ENCODE measurements at regions not wholly inside any gene's neighbourhood (a gene's known extent, or its start where the extent isn't known, plus 50 kb on each side); places are given as distances from the start of the nearest gene placed in this dataset.
"Not testable (repeated sequence)": the region's sequence is repeated elsewhere in the genome, so short reads cannot be mapped to it uniquely, and the experiment has no call there.

DNA sequence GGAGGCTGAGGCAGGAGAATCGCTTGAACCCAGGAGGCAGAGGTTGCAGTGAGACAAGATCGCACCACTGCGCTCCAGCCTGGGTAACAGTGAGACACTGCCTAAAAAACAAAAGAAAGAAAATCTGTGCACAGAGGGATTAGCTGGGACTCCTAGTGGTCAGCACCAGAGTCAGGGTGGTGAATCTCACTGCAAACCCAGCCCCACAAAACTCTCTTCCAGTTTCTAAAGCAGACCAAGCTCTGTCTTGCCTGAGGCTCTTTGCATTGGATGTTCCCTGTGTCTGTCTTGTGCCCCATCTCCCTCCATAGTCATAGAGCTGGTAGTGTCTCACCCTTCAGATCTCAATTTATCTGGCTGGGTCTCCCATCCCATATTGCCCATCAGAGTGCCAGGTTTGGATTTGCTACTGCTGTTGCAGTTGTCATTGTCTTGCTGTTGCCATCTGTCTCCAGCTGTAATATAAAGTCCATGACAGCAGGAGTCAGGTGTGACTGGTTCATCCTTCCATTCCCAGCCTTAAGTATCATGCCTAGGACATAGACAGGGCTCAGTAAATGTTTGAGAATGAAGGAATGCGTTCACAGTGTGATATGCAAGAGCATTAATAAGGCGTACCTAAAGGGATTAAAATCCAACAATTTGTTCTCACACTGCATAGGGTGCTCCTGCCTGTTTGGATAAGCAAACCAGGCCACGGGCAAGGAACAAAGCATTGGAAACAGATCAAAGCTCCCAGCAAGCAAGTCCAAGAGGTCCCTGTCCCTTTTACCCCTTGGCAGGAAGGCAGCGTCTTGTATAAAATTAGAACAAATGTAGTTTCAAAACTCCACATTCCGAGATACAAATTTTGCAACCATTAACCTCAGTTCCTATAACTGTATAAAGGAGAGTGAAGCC is 614.6 kb upstream of the CDH5 start:
- no peak for DNase-seq

- no peak for DNase-seq
These were observed 617.0 kb upstream of the CDH5 start for GRCh38 chr16:65749506-65749905.

GRCh38 chr16:65746941-65747340 is 619.5 kb upstream of the CDH5 start:
- no peak for DNase-seq

DNA sequence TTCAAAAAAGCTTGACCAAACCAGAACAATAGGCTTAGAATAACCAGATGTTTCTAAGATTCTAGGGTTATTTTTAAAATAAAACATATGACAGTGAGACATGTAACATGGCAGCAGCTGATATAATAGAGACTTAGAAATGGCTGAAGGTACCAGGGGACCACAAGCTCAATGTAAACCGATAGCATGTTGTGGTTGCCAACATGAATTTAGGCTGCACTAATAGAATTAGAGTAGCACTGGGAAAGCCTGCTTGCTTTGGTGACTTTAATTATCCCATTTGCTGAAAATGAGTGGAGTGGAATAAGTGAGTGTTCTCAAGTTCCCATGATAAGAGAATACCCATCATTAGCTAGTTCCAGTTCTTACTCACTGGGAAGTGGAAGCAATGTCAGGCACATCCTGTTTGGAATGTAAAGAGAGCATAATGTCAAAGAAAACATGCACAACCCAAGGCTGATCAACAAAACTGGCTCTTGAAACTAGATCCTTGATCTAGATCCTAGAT is 621.2 kb upstream of the CDH5 start:
- no peak for DNase-seq

DNA sequence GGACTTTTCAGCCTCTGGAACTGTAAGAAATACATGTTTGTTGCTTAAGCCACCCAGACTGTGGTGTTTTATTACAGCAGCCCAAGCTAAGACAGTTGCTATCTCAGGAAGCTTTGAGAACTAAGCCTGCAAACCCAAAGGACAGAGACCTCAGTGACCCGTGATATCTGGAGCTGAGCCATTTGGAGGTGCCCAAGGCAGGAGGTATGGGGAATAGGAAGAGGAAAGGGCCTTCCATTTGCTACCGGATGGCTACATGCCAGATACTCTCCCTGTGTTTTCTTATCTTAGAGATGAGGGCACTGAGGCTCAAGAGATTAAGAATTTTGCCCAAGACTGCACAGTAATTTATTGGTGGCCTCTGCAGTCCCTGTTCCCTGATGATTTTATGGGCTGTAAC is 622.1 kb upstream of the CDH5 start:
- no peak for DNase-seq

DNA sequence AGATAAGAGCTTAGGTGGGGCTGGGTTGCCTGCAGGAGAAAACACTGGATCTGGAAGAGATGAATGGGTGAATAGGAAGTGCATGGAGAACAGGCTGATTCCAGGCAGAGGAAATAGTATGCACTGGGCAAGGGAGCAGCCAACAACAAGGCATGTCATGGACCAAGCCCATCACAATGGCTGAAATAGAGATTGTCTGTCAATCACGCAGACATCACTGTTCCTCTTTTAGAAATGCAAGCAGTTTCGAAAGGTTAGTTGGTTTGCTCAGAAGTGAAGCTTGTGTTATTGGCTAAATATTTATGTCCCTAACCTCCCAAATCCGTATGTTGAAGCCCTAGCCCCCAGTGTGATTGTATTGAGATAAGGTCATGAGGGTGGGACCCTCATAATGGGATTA is 621.7 kb upstream of the CDH11 start:
- no peak for DNase-seq

DNA sequence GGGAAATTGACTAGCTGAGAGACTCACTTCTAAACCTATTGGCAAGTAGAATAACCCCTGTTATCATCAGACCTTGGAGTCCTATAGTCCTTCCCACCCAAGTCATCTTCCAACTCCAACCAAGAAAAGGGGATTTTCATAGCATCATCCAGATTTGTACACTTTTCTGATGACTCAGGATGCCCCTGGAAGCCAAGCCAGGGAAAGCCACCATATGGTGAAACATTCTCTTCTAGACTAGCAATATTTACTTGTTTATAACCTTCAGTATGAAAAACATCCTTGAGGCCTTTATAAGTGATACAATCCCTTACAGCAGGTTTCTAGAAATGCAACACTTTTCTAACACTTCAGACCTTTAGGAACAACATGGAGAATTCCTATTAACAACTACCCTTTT is 618.8 kb upstream of the CDH11 start:
- no peak for DNase-seq

GRCh38 chr16:65739518-65739917 is 617.7 kb upstream of the CDH11 start:
- no peak for DNase-seq

DNA sequence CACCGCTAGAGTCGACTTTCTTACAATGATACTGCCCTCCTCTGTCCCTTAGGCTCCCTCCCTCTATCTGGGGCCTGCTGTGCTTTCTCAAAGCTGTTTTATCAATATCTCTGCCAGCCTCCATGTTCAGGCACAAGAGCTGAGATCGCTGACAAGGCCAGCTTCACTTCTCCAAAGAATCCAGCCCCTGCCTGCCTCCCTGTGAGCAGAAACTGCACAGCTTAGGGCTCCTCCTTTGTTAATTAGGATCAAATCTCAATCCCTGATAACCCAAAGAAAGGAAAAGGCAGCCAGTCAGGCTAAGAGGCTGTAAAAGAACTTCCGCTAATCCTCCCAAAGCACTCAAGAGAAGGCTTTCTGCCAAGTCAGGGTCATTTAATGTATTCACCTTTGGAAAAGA is 616.0 kb upstream of the CDH11 start:
- no peak for DNase-seq

DNA sequence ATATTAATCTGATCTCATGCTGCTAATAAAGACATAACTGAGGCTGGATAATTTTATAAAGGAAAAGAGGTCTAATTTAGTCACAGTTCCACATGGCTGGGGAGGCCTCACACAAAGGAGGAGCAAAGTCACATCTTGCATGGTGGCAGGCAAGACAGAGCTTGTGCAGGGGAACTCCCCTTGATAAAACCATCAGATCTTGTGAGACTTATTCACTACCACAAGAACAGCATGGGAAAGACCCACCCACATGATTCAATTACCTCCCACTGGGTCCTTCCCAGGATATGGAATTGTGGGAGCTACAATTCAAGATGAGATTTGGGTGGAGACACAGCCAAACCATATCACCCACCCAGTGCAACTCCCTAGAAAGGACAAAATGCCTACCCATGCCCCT is 613.8 kb upstream of the CDH11 start:
- not testable (repeated sequence) for DNase-seq

DNA sequence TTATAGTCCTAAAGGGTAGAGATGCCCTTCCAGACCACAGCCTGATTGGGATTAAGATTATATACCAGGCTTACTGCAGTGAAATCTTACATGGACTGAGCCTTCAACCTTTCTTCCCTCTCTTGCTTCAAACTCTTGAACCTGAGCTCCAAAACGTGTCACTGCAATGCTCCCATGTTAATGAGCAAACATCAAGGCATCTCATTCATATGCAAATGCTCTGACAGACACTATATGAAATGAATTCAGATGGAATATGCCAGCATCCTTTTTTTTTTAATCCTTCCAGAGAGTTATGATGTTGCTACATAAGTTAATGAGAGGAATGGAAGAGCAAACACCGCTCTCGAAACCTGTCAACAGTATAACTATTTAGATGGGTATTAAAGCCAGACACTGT is 611.9 kb upstream of the CDH11 start:
- no peak for DNase-seq

GRCh38 chr16:65731833-65732232 is 610.0 kb upstream of the CDH11 start:
- DNase-seq: no peak

DNA sequence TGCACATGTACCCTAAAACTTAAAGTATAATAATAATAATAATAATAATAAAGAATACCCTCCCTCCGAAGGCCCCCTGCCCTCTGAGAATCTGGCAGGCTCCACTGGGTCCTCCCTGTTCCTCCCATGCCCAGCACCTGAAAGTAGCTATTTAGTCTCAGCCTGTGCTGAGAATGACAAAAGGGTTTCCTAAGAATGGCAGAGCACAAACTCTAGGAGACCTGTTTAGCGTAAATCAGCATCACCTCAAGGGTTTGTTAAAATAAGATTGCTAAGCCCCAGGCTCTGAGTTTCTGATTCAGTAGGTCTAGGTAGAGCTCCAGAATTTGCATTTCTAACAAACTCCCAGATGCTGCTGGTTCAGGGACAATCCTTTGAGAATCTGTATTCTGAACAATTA is 606.8 kb upstream of the CDH11 start:
- DNase-seq: no peak

- DNase-seq: no peak
These were observed 606.3 kb upstream of the CDH11 start for GRCh38 chr16:65728167-65728566.

DNA sequence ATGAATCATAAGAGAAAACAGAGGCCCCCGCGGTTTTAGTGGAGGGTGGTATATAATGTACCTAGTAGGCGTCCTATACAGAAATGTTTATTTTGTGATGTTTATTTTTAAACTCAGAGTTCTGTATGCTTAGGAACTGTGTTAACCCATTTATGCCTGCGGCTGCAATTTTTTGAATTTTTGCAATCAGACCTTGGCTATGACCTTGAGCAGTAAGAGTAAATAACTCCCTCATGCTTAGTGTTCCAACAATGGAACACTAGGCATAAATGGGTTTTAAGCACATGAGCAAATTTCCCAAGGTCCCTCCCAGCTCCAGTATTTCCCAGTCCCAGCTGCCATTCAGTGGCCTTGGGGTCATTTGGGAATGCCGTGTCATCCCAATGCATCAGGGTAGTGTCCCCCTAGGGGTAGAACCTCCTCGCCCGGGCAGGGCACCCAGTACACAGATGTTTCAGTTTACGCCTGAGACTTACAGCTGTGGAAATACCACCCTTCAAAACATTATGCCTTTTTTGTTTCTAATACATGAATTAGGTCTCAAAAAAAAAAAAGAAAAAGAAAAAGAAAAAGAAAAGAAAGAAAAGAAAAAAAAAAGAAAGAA is 605.8 kb upstream of the CDH11 start:
- no peak for DNase-seq

DNA sequence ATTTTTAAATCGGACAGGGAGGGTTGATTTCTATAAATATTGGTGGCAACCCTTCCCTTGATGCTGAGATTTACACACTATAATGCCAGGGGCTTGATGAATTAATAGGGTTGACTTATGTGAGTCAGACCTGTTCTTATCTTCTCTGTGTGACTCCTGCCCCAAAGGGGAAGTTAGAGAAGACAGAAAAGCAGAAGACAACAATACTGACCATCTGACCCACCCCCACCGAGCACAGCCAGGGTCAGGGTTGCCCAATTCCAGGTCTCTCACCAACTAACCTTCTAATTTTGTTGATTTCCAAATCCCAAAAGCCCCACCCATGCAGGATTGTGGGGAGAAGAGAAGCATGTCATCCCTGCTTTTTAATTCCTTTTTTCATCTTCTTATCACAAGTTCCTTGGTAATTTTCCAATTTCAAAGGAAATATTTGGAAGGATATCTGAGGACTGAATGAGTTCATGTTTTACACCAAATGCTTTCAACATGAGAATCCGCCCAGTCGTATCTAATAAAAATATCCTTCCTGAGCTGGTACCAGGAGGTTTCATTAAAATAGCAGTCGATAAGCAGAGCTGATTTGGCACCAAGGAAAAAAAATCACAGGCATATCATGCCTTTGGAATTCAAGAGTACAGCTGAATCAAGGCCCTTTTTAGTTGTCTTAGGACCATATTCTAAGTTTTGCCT is 603.4 kb upstream of the CDH11 start:
- DNase-seq: no peak

DNA sequence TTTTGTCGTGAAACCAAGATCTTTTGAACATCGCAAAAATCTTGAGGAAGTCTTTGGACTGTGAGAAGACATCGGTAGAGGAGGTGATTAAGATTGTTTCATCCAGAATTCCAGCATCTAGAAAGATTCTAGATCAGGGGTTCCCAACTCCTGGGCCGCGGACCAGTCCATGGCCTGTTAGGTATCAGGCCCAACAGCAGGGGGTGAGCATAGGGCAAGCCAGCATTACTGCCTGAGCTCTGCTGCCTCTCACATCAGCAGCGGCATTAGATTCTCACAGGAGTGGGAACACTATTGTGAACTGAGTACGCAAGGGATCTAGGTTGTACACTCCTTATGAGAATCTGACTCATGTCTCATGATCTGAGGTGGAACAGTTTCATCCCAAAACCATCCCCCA is 600.6 kb upstream of the CDH11 start:
- DNase-seq: no peak

DNA sequence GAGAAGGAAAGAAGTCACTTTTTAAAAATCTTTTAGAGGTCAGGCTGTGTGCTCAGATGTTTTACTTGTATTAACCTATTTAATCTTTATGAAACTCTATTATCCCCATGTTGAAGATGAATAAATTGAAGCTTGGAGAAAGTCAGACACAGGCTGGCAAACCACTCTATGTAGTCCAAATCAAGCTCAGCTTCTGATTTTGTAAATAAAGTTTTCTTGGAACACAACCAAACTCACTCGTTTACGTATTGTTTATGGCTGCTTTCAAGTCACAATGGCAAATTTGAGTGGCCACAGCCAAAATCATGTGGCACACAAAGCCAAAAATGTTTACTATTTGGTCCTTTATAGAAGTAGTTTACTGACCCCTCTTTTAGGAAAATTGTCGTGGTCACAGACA is 596.0 kb upstream of the CDH11 start:
- no peak for DNase-seq

DNA sequence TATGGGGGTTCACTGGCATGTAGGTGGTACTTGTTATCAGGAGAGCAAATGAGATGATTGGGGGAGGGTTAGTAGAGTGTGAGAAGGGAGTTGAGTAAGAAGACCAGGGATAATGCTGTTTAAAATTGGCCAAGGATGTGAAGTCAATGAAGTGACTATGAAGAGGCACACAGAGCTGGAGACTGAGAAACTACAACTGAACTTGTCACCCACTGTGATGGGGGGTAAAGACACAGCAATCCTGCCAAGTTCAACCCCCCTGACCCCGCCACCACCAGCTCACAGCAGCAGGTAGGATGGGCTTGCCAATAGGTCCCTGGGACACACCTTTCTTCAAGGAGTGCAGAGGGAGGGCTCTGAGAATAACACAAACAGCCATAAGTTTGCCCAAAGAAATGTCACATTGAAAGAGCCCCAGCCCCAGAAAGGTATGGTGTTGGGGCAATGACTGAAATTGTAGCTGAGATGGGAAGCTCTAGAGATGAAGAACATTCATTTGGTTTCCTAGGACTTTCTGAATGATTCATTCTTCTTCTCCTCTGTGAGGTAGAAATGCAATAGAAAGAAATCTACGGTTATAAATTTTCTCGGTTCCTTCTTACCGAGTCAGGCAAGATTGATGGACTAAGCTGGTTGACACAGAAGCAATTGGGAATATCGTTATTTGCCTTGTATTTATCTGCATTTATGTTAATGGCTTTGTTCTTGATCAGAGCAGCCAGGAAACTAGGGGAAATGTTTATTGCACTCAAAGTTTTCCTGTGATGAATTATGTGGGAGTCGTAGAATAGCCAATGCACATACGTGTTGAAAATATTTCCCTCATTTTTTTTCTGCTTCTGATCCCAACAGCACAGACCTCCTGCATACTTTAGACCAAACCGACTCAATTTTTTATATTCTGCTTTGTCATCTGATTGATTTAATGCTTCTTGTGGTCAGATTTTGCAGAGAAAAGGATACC is 595.2 kb upstream of the CDH11 start:
- no peak for DNase-seq

DNA sequence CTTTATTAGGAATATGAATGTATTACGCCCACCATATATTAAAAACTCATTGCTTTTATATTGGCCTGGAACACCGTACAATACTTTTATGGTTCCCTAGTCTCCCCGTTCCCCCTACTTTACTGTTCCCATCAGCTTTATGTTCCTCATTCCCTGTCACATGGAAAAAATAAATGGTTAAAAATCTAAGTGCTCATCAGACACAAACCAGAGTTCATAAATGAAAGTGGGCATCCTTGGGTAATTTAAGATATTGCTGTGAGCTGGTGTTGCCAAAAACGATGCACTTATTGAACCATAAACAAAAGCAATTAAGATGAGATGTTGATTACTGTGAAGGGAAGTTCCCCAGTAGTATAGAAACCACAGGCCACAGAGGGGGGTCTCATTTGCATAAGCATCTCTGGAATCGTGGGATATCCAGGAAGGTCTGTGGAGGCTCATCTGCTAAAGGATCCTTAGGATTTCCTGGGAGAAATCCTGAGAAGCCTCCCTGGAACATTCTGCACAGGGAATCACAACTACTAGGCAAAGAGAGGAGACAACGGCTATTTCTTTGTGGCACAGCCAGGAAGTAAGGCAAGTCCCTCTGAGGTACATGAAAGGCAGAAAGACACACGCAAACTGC is 591.4 kb upstream of the CDH11 start:
- no peak for DNase-seq

- no peak for DNase-seq
These were observed 588.2 kb upstream of the CDH11 start for GRCh38 chr16:65710107-65710506.

DNA sequence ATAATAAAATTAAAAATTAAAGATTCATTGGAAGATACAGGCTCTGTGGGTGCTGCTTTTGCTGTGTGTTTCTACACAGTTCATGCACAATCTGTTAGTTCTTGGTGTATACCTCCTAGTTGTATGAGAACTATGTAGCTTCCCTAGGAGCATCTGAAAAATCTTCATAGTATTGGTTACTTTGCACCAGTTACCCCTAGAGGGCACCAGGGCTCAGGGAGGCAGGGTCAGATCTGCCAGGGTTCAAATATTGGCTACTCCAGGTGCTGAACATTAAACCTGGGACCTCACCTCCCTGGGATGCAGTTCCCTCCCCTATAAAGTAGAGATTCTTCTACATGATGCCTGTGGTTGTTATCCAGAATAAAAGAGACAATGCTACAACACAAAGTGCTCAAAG is 583.0 kb upstream of the CDH11 start:
- no peak for DNase-seq
